WTC11 (cell line): ENCODE measurements at regions not wholly inside any gene's neighbourhood (a gene's known extent, or its start where the extent isn't known, plus 50 kb on each side); places are given as distances from the start of the nearest gene placed in this dataset.

Experiments
- ATAC-seq: fragments of 200-7000 bp; cut with Tn5 transposase; 2 replicates; pipeline ENCODE4 v1.10.0; 2021; ENCODE audit warnings: mild to moderate bottlenecking, moderate library complexity
- CTCF ChIA-PET: fragments of 300-600 bp; sonication (Branson Sonifier 250); formaldehyde crosslinking; loops from one replicate; lab custom pipeline; 2021; ENCODE audit warnings: antibody characterized with exemption; lab: Charles Lee
- POLR2A ChIA-PET: fragments of 350-600 bp; sonication (Branson Sonifier 250); formaldehyde crosslinking; loops from one replicate; lab custom pipeline; 2021; ENCODE audit warnings: antibody characterized with exemption; lab: Charles Lee
- DNase-seq: peaks from one replicate; pipeline ENCODE4 v3.0.0; 2021; ENCODE audit warnings: low spot score
- H3K27ac Mint-ChIP-seq: 2 replicates; pipeline ENCODE4 v1.8.0; 2021; ENCODE audit warnings: mixed read lengths
- H3K27me3 Mint-ChIP-seq: 2 replicates; pipeline ENCODE4 v1.8.0; 2021; ENCODE audit warnings: low read depth, mild to moderate bottlenecking, moderate library complexity, mixed read lengths
- H3K36me3 Mint-ChIP-seq: 2 replicates; pipeline ENCODE4 v1.8.0; 2021; ENCODE audit warnings: mixed read lengths
- H3K4me1 Mint-ChIP-seq: 2 replicates; pipeline ENCODE4 v1.8.0; 2022; ENCODE audit warnings: mixed read lengths
- H3K4me3 Mint-ChIP-seq: 2 replicates; pipeline ENCODE4 v1.8.0; 2021; ENCODE audit warnings: mild to moderate bottlenecking, moderate library complexity, mixed read lengths
- H3K9me3 Mint-ChIP-seq: 2 replicates; pipeline ENCODE4 v1.8.0; 2021; ENCODE audit warnings: mixed read lengths
- CBFB ChIP-seq: sonication (generic); formaldehyde crosslinking; IDR thresholded peaks from 2 replicates; pipeline ENCODE4 v1.8.1; 2022; ENCODE audit warnings: mild to moderate bottlenecking, low read depth, missing genetic modification reagents
- EMX1 ChIP-seq: fragments of 250-450 bp; sonication (Bioruptor Pico); IDR thresholded peaks from 2 replicates; pipeline ENCODE4 v1.8.0; 2021; ENCODE audit warnings: mild to moderate bottlenecking
- ESRRA ChIP-seq: sonication (generic); formaldehyde crosslinking; IDR thresholded peaks from 2 replicates; pipeline ENCODE4 v1.8.1; 2022; ENCODE audit warnings: mild to moderate bottlenecking, missing genetic modification reagents, borderline replicate concordance
- ETV6 ChIP-seq: sonication (generic); formaldehyde crosslinking; IDR thresholded peaks from 2 replicates; pipeline ENCODE4 v1.8.1; 2022; ENCODE audit warnings: mild to moderate bottlenecking, missing genetic modification reagents
- FOXJ3 ChIP-seq: sonication (generic); formaldehyde crosslinking; IDR thresholded peaks from 2 replicates; pipeline ENCODE4 v1.9.0; 2021; ENCODE audit warnings: missing genetic modification reagents, mild to moderate bottlenecking, borderline replicate concordance
- GABPB1 ChIP-seq: sonication (generic); formaldehyde crosslinking; IDR thresholded peaks from 2 replicates; pipeline ENCODE4 v1.8.1; 2023; ENCODE audit warnings: mild to moderate bottlenecking, missing genetic modification reagents
- IRF2 ChIP-seq: sonication (generic); formaldehyde crosslinking; IDR thresholded peaks from 2 replicates; pipeline ENCODE4 v1.8.0; 2022; ENCODE audit warnings: low read depth, missing genetic modification reagents, borderline replicate concordance
- JUN ChIP-seq: sonication (generic); formaldehyde crosslinking; IDR thresholded peaks from 2 replicates; pipeline ENCODE4 v1.8.0; 2023; ENCODE audit warnings: mild to moderate bottlenecking, missing genetic modification reagents
- MYBL2 ChIP-seq: sonication (generic); formaldehyde crosslinking; IDR thresholded peaks from 2 replicates; pipeline ENCODE4 v1.8.1; 2023; ENCODE audit warnings: mild to moderate bottlenecking, moderate library complexity, missing genetic modification reagents
- NR1H2 ChIP-seq: sonication (generic); formaldehyde crosslinking; IDR thresholded peaks from 2 replicates; pipeline ENCODE4 v1.9.0; 2021; ENCODE audit warnings: mild to moderate bottlenecking, moderate library complexity, missing genetic modification reagents
- SP1 ChIP-seq: sonication (generic); formaldehyde crosslinking; conservative IDR thresholded peaks from 2 replicates; pipeline ENCODE4 v1.8.1; 2022; ENCODE audit warnings: missing genetic modification reagents
- STAT6 ChIP-seq: sonication (generic); formaldehyde crosslinking; conservative IDR thresholded peaks from 2 replicates; pipeline ENCODE4 v1.8.1; 2023; ENCODE audit warnings: mild to moderate bottlenecking, low read depth, missing genetic modification reagents, moderate library complexity
- TCF7 ChIP-seq: sonication (generic); formaldehyde crosslinking; IDR thresholded peaks from 2 replicates; pipeline ENCODE4 v1.8.0; 2022; ENCODE audit warnings: mild to moderate bottlenecking, low read depth, missing genetic modification reagents, moderate library complexity
- TP53 ChIP-seq: sonication (generic); formaldehyde crosslinking; IDR thresholded peaks from 2 replicates; pipeline ENCODE4 v1.8.1; 2023; ENCODE audit warnings: mild to moderate bottlenecking, missing genetic modification reagents
- ZNF138 ChIP-seq: sonication (generic); formaldehyde crosslinking; conservative IDR thresholded peaks from 2 replicates; pipeline ENCODE4 v1.8.1; 2022; ENCODE audit warnings: mild to moderate bottlenecking, moderate library complexity, missing genetic modification reagents
- ZNF396 ChIP-seq: fragments of 250-450 bp; sonication (Bioruptor Pico); IDR thresholded peaks from 2 replicates; pipeline ENCODE4 v1.8.0; 2021; ENCODE audit warnings: mild to moderate bottlenecking, moderate library complexity, borderline replicate concordance
- ZNF423 ChIP-seq: fragments of 250-450 bp; sonication (Bioruptor Pico); IDR thresholded peaks from 2 replicates; pipeline ENCODE4 v2.1.2; 2022; ENCODE audit warnings: mild to moderate bottlenecking, moderate library complexity
- TF ChIP-seq, protein P1 (sequence below): sonication (generic); formaldehyde crosslinking; IDR thresholded peaks from 2 replicates; pipeline ENCODE4 v1.8.1; 2022; ENCODE audit warnings: low read depth, missing genetic modification reagents, borderline replicate concordance
- TF ChIP-seq, protein P2 (sequence below): sonication (generic); formaldehyde crosslinking; IDR thresholded peaks from 2 replicates; pipeline ENCODE4 v1.8.1; 2023; ENCODE audit warnings: mild to moderate bottlenecking, missing genetic modification reagents, borderline replicate concordance
- TF ChIP-seq, protein P3 (sequence below): fragments of 250-450 bp; sonication (Bioruptor Pico); IDR thresholded peaks from 2 replicates; pipeline ENCODE4 v2.1.2; 2022; ENCODE audit warnings: mild to moderate bottlenecking, moderate library complexity

GRCh38 chr3:6734395-6734746 lies 126.5 kb upstream of the GRM7 start:
- DNase-seq (no peak), ATAC-seq (no peak)
- TF ChIP-seq, protein P1, sequence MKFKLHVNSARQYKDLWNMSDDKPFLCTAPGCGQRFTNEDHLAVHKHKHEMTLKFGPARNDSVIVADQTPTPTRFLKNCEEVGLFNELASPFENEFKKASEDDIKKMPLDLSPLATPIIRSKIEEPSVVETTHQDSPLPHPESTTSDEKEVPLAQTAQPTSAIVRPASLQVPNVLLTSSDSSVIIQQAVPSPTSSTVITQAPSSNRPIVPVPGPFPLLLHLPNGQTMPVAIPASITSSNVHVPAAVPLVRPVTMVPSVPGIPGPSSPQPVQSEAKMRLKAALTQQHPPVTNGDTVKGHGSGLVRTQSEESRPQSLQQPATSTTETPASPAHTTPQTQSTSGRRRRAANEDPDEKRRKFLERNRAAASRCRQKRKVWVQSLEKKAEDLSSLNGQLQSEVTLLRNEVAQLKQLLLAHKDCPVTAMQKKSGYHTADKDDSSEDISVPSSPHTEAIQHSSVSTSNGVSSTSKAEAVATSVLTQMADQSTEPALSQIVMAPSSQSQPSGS (CRISPR knock-in tag), result no peak
- TF ChIP-seq, protein P2, sequence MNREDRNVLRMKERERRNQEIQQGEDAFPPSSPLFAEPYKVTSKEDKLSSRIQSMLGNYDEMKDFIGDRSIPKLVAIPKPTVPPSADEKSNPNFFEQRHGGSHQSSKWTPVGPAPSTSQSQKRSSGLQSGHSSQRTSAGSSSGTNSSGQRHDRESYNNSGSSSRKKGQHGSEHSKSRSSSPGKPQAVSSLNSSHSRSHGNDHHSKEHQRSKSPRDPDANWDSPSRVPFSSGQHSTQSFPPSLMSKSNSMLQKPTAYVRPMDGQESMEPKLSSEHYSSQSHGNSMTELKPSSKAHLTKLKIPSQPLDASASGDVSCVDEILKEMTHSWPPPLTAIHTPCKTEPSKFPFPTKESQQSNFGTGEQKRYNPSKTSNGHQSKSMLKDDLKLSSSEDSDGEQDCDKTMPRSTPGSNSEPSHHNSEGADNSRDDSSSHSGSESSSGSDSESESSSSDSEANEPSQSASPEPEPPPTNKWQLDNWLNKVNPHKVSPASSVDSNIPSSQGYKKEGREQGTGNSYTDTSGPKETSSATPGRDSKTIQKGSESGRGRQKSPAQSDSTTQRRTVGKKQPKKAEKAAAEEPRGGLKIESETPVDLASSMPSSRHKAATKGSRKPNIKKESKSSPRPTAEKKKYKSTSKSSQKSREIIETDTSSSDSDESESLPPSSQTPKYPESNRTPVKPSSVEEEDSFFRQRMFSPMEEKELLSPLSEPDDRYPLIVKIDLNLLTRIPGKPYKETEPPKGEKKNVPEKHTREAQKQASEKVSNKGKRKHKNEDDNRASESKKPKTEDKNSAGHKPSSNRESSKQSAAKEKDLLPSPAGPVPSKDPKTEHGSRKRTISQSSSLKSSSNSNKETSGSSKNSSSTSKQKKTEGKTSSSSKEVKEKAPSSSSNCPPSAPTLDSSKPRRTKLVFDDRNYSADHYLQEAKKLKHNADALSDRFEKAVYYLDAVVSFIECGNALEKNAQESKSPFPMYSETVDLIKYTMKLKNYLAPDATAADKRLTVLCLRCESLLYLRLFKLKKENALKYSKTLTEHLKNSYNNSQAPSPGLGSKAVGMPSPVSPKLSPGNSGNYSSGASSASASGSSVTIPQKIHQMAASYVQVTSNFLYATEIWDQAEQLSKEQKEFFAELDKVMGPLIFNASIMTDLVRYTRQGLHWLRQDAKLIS, result no peak
- TF ChIP-seq MYBL2 (CRISPR knock-in tag), result no peak
- TF ChIP-seq, protein P3, sequence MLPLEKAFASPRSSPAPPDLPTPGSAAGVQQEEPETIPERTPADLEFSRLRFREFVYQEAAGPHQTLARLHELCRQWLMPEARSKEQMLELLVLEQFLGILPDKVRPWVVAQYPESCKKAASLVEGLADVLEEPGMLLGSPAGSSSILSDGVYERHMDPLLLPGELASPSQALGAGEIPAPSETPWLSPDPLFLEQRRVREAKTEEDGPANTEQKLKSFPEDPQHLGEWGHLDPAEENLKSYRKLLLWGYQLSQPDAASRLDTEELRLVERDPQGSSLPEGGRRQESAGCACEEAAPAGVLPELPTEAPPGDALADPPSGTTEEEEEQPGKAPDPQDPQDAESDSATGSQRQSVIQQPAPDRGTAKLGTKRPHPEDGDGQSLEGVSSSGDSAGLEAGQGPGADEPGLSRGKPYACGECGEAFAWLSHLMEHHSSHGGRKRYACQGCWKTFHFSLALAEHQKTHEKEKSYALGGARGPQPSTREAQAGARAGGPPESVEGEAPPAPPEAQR, result no peak
- TF ChIP-seq CBFB (CRISPR knock-in tag), result no peak
- TF ChIP-seq NR1H2, result no peak
- ChIA-PET POLR2A (no interaction called here), CTCF (no interaction called here)
- H3K27me3 Mint-ChIP-seq, result no peaks in the 10 kb centered on the region; the same call in 1 of the 2 replicates
- H3K9me3 Mint-ChIP-seq, result peaks cover 60% of the 10 kb centered on the region
- H3K4me3 Mint-ChIP-seq, result no peak overlapping the region
- H3K4me1 Mint-ChIP-seq, result peaks cover 11% of the 10 kb centered on the region
- H3K27ac Mint-ChIP-seq, result no peak overlapping the region
- peaks cover 40% of the 10 kb centered on the region for H3K36me3 Mint-ChIP-seq

DNA sequence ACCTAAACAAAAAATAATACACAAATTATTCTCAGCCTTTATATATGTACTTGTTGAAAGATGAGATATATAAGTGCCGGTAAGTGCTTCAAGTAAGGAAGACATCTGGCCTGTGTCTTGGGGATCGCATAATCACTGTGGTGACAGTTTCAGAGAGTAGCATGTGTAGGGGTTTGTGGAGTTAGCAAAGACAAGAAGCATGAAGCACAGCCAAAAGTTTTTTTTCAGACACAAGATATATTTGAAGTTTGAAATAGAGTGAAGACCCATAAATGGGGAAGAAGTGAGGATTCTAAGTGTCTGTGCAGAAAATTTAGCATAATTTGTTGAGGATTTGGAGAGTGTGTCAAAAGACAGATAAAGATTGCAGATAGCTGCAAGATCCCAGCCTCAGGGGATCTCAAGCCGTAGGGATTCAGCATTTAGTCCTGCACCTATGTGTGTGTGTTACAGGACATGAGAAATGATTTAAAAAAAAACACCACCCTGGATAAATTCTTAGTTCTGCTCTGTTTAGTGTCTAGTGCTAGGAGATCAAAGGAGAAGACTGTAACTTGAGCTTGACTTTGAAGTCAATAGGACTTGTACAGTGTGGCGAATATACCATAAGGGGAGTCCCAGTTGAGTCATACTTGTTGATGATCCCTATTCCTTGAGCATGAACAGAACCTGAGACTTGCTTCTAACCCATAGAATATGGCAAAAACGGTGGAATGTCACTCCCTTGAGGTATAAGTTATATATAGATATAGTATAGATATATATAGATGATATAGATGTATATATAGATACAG lies 123.9 kb upstream of the GRM7 start:
- H3K36me3 Mint-ChIP-seq, result peaks cover 25% of the 10 kb centered on the region
- peaks cover 20% of the 10 kb centered on the region for H3K4me1 Mint-ChIP-seq
- peaks cover 51% of the 10 kb centered on the region for H3K9me3 Mint-ChIP-seq
- ATAC-seq (no peak), DNase-seq (no peak)
- TF ChIP-seq ESRRA (CRISPR knock-in tag) (no peak), ZNF423 (no peak), EMX1 (CRISPR knock-in tag) (no peak), TCF7 (CRISPR knock-in tag) (no peak)
- H3K27ac Mint-ChIP-seq, result no peak overlapping the region
- H3K27me3 Mint-ChIP-seq, result no peaks in the 10 kb centered on the region; the same call in 1 of the 2 replicates
- ChIA-PET CTCF (no interaction called here), POLR2A (no interaction called here)
- no peak overlapping the region for H3K4me3 Mint-ChIP-seq

- ChIA-PET POLR2A (no interaction called here), CTCF (no interaction called here)
- no peak overlapping the region for H3K27ac Mint-ChIP-seq
- DNase-seq, result no peak
- H3K36me3 Mint-ChIP-seq, result peaks cover 29% of the 10 kb centered on the region
- H3K27me3 Mint-ChIP-seq, result no peaks in the 10 kb centered on the region; the same call in 1 of the 2 replicates
- no peak for ATAC-seq
- no peak for TF ChIP-seq ZNF396 (CRISPR knock-in tag)
- no peak for TF ChIP-seq SP1 (CRISPR knock-in tag)
- TF ChIP-seq ETV6 (CRISPR knock-in tag), result no peak
- no peak for TF ChIP-seq ZNF138 (CRISPR knock-in tag)
- no peak for TF ChIP-seq IRF2 (CRISPR knock-in tag)
- no peak for TF ChIP-seq GABPB1
- no peak for TF ChIP-seq FOXJ3 (CRISPR knock-in tag)
- no peak for TF ChIP-seq JUN (CRISPR knock-in tag)
- TF ChIP-seq STAT6 (CRISPR knock-in tag), result no peak
- no peak for TF ChIP-seq ZNF423
- TF ChIP-seq, protein P3, result no peak
- TF ChIP-seq TP53 (CRISPR knock-in tag), result no peak
- H3K4me1 Mint-ChIP-seq, result peaks cover 20% of the 10 kb centered on the region
- no peak overlapping the region for H3K4me3 Mint-ChIP-seq
- H3K9me3 Mint-ChIP-seq, result peaks cover 53% of the 10 kb centered on the region
These were observed 123.3 kb upstream of the GRM7 start for GRCh38 chr3:6737630-6738029.
